Urothelium cell line (cell line): ENCODE measurements at regions not wholly inside any gene's neighbourhood (a gene's known extent, or its start where the extent isn't known, plus 50 kb on each side); places are given as distances from the start of the nearest gene placed in this dataset.

Experiments
- DNase-seq: peaks from one replicate; pipeline ENCODE4 v3.0.0; 2011; ENCODE audit warnings: low spot score, mixed read lengths
- FAIRE-seq: peaks from 2 replicates; lab custom pipeline; 2011; peaks lifted over from hg19 to GRCh38; lab: Jason Lieb, UNC

- FAIRE-seq (peak; percentile 20), DNase-seq (peak; percentile 30)
These were observed 142.8 kb downstream of the LSM5 start for GRCh38 chr7:32347244-32347828.

DNA sequence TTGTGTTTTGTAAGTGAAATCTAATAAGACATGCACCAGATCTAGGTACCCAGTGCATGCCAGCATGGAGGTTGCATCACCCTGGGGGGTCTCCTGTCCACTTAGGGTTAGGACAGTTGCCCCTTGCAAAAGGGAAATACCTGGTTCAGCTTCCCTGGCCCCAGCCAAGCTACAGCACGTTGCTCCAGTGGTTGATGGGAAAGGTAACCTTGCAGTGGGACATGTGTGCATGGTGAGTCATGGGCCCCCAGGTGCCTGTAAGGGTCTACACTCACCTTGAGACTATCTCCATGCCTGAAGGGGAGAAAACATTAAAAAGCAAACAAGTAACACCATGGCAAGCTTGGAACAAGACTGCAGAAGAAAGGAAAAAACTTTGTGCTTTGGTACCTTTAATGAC lies 143.9 kb downstream of the LSM5 start:
- peak; percentile 81 for FAIRE-seq
- DNase-seq: no peak

DNA sequence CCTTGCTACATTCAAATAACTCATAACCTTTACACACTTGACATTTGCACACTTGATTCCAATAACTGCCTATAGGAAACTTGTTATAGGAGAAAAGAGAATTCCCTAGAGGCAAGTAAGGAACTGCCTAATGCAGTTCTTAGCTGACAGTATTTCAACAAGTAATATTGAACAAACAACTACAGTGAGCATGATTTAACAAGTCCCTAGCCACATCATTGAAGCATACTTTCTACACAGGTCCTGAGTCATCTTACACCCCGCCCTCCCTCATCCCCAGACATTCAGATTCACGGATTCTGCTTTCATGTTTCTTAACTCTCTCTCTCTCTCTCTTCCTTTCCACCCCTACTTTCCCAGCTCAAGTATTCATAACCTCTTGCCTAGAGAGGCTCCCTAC lies 153.5 kb downstream of the LSM5 start:
- DNase-seq (peak; percentile 40), FAIRE-seq (no peak)

GRCh38 chr7:32335107-32335506 lies 155.1 kb downstream of the LSM5 start:
- DNase-seq (peak; percentile 47), FAIRE-seq (no peak)

GRCh38 chr7:32330602-32331001 lies 159.6 kb downstream of the LSM5 start:
- DNase-seq: no peak
- FAIRE-seq: no peak

GRCh38 chr7:32326078-32326477 lies 164.1 kb downstream of the LSM5 start:
- FAIRE-seq: no peak
- no peak for DNase-seq

DNA sequence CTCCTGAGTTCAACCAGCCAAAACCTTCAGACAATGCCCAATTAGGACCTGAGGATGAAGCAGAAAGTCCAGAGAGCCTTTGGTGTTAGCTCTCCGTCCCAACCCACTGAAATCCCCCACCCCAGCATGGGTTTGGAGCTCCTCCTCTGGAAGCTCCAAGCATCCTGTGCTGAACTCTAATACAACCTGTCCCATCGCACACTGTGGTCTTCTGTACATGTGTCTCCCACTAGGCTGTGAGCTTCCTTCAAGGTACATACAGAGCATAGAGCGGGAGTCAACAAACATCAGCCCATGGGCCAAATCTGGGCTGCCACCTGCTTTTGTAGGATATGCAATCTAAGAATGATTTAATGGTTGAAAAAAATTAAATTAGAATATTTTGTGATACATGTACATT lies 166.5 kb downstream of the LSM5 start:
- FAIRE-seq (peak; percentile 46), DNase-seq (no peak)

DNA sequence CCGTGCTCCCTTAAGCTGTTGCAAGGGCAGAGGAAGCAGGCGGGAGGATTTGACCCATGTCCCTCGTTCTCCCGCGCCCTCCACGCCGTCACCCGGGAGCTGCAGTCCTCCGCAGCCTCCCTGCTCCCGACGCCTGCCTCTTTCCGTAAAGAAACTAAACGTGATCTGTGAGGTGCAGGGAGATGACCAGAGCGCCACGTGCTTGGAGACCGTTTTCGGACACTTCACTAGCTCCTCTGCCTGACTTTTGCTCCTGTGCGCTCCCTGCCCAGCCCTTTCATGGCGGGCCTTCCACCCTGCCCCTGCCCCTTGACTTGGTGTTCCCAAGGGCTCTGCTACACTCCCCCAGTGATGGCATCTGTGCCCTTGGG lies 171.2 kb downstream of the LSM5 start:
- FAIRE-seq (no peak), DNase-seq (no peak)

DNA sequence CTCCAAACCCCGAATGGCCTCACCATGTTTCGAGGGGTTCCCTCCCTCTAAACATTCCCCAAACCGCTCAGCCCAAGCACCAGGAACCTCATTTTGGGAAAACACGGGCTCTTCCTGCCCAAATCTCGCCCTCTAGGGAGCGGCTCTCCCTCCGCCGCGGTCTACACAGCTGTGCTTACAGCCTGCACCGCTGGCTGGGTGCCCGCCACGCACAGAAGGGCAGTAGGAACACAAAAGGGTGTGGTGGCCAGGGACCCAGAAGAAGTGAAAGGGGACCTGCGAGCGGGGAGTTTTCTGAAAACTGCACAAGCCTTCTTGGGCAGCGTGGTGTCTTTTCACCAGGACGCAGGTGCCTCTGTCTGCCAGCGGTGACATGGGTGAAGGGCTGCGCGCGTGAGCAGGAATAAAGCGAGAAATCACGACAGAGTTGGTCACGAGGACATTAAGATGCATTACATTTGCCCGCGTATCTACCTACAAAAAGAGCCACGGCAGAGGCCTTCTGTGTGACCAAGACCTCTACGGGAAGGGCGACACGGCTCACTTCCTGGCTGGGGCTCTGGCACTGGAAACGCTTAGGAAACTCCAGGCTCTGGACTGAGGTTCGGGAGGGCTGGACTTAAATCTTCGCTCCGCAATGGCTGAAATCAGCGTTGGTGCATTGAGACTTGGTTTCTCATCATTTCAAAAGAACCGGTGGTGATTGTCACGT lies 171.7 kb downstream of the LSM5 start:
- FAIRE-seq (no peak), DNase-seq (no peak)

GRCh38 chr7:32316839-32317238 lies 173.3 kb downstream of the LSM5 start:
- no peak for FAIRE-seq

GRCh38 chr7:32314761-32315160 lies 175.4 kb downstream of the LSM5 start:
- FAIRE-seq (no peak), DNase-seq (no peak)

More at GRCh38 chr7:32316839-32317238, 173.3 kb downstream of the LSM5 start:
- DNase-seq: no peak

- FAIRE-seq (no peak), DNase-seq (no peak)
These were observed 188.8 kb downstream of the LSM5 start for GRCh38 chr7:32301427-32301826.

GRCh38 chr7:32299133-32299702 lies 191.0 kb downstream of the LSM5 start:
- FAIRE-seq (peak; percentile 63), DNase-seq (peak; percentile 61)

DNA sequence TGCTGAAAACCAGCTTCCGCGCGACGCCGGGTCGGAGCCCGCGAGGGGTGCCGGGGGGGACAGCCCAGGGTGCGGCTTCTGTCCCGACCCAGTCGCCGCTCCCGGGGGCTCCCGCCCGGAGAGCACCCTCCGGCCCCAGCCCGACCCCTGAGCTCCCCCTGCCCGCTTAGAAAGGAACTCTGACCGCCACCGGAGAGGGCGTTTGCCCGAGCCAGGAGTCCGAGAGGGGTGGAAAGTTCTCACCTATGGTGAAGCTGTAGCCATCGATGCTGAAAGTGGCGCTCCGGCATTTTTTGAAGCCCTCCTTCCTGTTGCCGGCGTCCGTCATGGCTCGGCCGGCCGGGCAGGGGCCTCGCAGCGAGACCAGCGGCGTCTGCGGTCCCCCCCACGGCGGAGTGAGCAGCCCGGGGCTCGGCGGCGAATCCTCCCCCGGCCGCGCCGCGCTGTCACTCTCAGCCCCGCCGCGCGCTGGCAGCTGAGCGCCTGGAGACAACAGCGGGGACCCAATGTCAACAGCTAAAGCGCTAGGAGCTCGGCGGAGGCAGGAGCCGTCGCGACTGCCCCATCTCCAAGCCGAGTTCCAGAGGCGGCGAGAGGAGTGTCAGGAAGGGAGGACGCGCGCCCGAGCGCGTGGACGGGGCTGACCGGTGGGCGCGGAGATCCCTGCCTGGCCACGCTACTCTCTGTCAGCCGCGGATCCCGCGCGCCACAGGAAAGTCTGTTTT lies 191.6 kb downstream of the LSM5 start:
- DNase-seq: peak; percentile 50
- FAIRE-seq: no peak

GRCh38 chr7:32293833-32294232 lies 196.3 kb downstream of the LSM5 start:
- no peak for FAIRE-seq

DNA sequence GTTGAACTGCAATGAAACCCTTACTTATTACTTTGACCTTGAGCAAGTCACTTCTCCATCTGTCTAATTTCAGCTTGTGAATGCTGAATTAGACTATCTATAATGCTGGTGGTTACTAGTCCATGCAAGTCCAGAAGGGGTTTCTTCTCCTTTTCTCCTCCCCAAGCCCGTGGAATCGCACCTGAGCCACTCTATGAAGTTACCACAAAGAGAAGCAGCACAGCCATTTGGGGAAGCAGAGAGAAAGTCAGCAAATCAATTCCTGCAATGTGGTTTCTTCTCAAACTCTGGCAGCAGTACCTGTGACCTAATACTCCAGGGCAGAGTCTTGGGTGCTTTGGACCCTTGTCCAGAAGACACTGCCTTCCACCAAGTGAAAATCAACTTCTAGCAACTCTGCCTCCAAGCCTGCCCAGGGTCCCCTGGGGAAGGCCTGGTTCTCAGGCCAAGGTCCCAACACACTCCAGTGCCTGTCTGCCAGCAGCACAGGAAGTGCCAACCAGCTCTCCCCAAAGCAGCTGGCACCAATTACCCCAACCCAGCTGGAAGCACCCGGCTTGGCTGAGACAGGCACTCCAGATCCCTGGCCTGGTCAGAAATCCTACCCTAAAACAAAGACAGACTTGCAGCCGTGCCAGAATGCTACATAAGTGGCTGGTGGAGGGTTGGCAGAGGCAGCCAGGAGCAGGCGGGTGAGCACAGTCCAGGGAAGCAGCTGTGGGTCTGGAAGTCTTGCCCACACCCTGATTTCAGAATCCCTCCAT lies 200.3 kb downstream of the LSM5 start:
- no peak for FAIRE-seq
- DNase-seq: no peak

More at GRCh38 chr7:32293833-32294232, 196.3 kb downstream of the LSM5 start:
- DNase-seq: no peak

- FAIRE-seq: no peak
- DNase-seq: no peak
These were observed 204.5 kb downstream of the LSM5 start for GRCh38 chr7:32285698-32286097.

GRCh38 chr7:32283546-32283945 lies 206.6 kb downstream of the LSM5 start:
- DNase-seq: no peak
- no peak for FAIRE-seq

- FAIRE-seq (no peak), DNase-seq (no peak)
These were observed 209.3 kb upstream of the PDE1C start for GRCh38 chr7:32279500-32279899.

- DNase-seq: peak; percentile 36
These were observed 205.2 kb upstream of the PDE1C start for GRCh38 chr7:32275216-32276009.

More at GRCh38 chr7:32275216-32276009, 205.2 kb upstream of the PDE1C start:
- peak; percentile 75 for FAIRE-seq
